ENCODE measurements at regions not wholly inside any gene's neighbourhood (a gene's known extent, or its start where the extent isn't known, plus 50 kb on each side); places are given as distances from the start of the nearest gene placed in this dataset.

- no peaks in the 10 kb centered on the region for H3K27me3 ChIP-seq
- no peak overlapping the region for H3K27ac ChIP-seq
- 84 to 93% (median 88%) methylated on average over 4 of the region's 4 CpGs for WGBS, 5 donors
- no peaks in the 10 kb centered on the region for H3K9me3 ChIP-seq
- no peaks in the 10 kb centered on the region for H3K36me3 ChIP-seq
- DNase-seq = no peak
- H3K4me3 ChIP-seq = no peak overlapping the region
- no peak for TF ChIP-seq POLR2A (IDR thresholded peaks at IDR 0.05)
- no peak for TF ChIP-seq POLR2AphosphoS5 (IDR thresholded peaks at IDR 0.05)
- TF ChIP-seq EP300 (IDR thresholded peaks at IDR 0.05) = no peak
- TF ChIP-seq CTCF (IDR thresholded peaks at IDR 0.05) = no peak
- intact Hi-C loops (cut with DNase I; ENCODE audit: low total_unique reads) = no loop called here
- peaks cover 6 to 25% (median 13%) of the 10 kb centered on the region in 4 donors for H3K4me1 ChIP-seq
These were observed 282.8 kb downstream of the ZEB2 start for GRCh38 chr2:144237108-144237507.

- no peaks in the 10 kb centered on the region for H3K36me3 ChIP-seq
- H3K27ac ChIP-seq = no peak overlapping the region
- WGBS, 5 donors = 57 to 85% (median 71%) methylated on average over 1 of the region's 1 CpG
- DNase-seq = no peak
- no peaks in the 10 kb centered on the region for H3K27me3 ChIP-seq
- intact Hi-C loops (cut with DNase I; ENCODE audit: low total_unique reads) = no loop called here
- no peak for TF ChIP-seq EP300 (IDR thresholded peaks at IDR 0.05)
- TF ChIP-seq POLR2AphosphoS5 (IDR thresholded peaks at IDR 0.05) = no peak
- no peak for TF ChIP-seq POLR2A (IDR thresholded peaks at IDR 0.05)
- TF ChIP-seq CTCF (IDR thresholded peaks at IDR 0.05) = no peak
- H3K4me3 ChIP-seq = no peak overlapping the region
- H3K9me3 ChIP-seq = no peaks in the 10 kb centered on the region
- H3K4me1 ChIP-seq = peaks cover 0 to 22% (median 0%) of the 10 kb centered on the region in 4 donors
These were observed 284.9 kb downstream of the ZEB2 start for GRCh38 chr2:144235050-144235449.

- DNase-seq = no peak
- intact Hi-C loops (cut with DNase I; ENCODE audit: low total_unique reads) = no loop called here
- no peak overlapping the region for H3K4me3 ChIP-seq
- H3K36me3 ChIP-seq = no peaks in the 10 kb centered on the region
- WGBS, 5 donors = 60 to 70% (median 68%) methylated on average over 4 of the region's 4 CpGs
- no peak overlapping the region for H3K27ac ChIP-seq
- TF ChIP-seq POLR2AphosphoS5 (IDR thresholded peaks at IDR 0.05) = no peak
- no peak for TF ChIP-seq POLR2A (IDR thresholded peaks at IDR 0.05)
- no peak for TF ChIP-seq CTCF (IDR thresholded peaks at IDR 0.05)
- no peak for TF ChIP-seq EP300 (IDR thresholded peaks at IDR 0.05)
- no peaks in the 10 kb centered on the region for H3K9me3 ChIP-seq
- H3K27me3 ChIP-seq = no peaks in the 10 kb centered on the region
- H3K4me1 ChIP-seq = peaks cover 0 to 22% (median 0%) of the 10 kb centered on the region in 4 donors
These were observed 285.4 kb downstream of the ZEB2 start for GRCh38 chr2:144234542-144234871.

GRCh38 chr2:144233733-144234541 is 286.0 kb downstream of the ZEB2 start:
- Histone ChIP-seq H3K36me3 (no peaks in the 10 kb centered on the region), H3K9me3 (no peaks in the 10 kb centered on the region), H3K4me1 (peaks cover 0 to 22% (median 0%) of the 10 kb centered on the region in 4 donors), H3K27ac (no peak overlapping the region), H3K4me3 (no peak overlapping the region), H3K27me3 (no peaks in the 10 kb centered on the region)
- intact Hi-C loops (cut with DNase I; ENCODE audit: low total_unique reads) = no loop called here
- WGBS, 5 donors = 64 to 81% (median 73%) methylated on average over 3 of the region's 3 CpGs
- no peak for DNase-seq
- TF ChIP-seq POLR2A (IDR thresholded peaks at IDR 0.05) = no peak
- TF ChIP-seq POLR2AphosphoS5 (IDR thresholded peaks at IDR 0.05) = no peak
- no peak for TF ChIP-seq CTCF (IDR thresholded peaks at IDR 0.05)
- no peak for TF ChIP-seq EP300 (IDR thresholded peaks at IDR 0.05)
